ENCODE measurements at regions not wholly inside any gene's neighbourhood (a gene's known extent, or its start where the extent isn't known, plus 50 kb on each side); places are given as distances from the start of the nearest gene placed in this dataset.

DNA sequence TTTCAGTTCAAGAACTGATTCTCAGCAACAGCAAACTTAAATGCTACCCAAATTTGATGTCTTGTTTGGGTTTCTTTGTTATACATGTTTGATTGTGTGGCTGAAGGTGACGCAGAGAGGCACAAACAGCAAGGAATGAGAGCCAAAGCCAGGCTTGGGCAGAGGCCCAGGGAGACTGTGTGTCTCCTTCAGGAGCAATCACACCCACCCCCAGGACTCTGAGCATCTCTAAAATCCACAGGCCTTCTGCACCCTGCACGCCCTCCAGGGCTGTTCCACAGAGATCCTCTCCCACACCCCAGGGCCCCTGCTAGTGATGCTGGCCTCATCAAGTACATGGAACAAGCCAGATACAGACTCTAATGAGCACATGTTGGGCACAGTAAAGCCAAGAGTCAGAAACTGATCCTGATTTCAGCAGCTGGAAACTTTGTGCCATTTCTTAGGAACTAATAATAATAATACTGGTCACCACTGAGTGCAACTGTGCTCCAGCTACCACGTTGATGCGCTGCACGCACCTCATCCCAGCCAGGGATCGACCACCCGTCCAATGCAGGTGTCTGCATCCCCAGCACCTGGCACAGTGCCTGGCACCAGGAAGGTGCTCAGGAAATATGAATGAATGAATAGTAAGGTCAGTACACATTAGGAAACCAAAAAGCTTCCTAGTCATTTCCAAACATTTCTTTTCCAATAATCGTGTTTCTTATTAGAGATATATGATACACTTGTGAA is 54.6 kb upstream of the TCF7 start:
- TF ChIP-seq, protein P1, sequence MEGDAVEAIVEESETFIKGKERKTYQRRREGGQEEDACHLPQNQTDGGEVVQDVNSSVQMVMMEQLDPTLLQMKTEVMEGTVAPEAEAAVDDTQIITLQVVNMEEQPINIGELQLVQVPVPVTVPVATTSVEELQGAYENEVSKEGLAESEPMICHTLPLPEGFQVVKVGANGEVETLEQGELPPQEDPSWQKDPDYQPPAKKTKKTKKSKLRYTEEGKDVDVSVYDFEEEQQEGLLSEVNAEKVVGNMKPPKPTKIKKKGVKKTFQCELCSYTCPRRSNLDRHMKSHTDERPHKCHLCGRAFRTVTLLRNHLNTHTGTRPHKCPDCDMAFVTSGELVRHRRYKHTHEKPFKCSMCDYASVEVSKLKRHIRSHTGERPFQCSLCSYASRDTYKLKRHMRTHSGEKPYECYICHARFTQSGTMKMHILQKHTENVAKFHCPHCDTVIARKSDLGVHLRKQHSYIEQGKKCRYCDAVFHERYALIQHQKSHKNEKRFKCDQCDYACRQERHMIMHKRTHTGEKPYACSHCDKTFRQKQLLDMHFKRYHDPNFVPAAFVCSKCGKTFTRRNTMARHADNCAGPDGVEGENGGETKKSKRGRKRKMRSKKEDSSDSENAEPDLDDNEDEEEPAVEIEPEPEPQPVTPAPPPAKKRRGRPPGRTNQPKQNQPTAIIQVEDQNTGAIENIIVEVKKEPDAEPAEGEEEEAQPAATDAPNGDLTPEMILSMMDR (IDR thresholded peaks at IDR 0.05; ENCODE audit: borderline replicate concordance, extremely low read depth, low read length, poor library complexity, severe bottlenecking) = no peak
- TF ChIP-seq EZH2 (IDR thresholded peaks at IDR 0.05; ENCODE audit: borderline replicate concordance, low read depth, low read length, severe bottlenecking) = no peak

All from DND-41 (cell line).